ENCODE measurements at regions not wholly inside any gene's neighbourhood (a gene's known extent, or its start where the extent isn't known, plus 50 kb on each side); places are given as distances from the start of the nearest gene placed in this dataset.

DNA sequence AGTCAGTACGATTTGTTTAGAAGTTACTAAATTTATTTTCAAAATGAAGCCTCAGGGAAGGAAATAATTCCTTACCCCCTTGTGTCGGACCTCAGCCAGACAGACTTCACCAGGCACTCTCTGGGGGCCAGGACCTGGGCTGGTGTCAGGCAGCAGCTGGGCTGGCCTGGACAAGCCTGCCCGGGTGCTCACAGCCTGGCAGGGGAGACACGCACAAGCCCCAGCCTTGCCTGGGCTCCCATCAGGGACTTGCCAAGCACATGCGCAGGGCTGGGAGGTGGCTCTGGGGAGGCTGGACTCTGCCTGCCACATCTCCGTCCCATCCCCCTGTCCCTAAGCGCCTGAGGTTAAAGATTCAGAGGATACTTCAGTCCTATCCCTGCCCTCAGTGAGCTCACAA is 56.8 kb upstream of the HS6ST1 start:
- no peaks in the 10 kb centered on the region for H3K4me1 ChIP-seq (ENCODE audit: control insufficient read depth, extremely low read depth, insufficient read depth, low read length)
- H3K27ac ChIP-seq (ENCODE audit: insufficient read depth, low read depth, low read length) = no peak overlapping the region
- DNase-seq (ENCODE audit: low read depth, low spot score) (no peak), FAIRE-seq (no peak)
- H3K9me3 ChIP-seq (replicated peaks; ENCODE audit: control insufficient read depth, insufficient read depth, low read length) = no peaks in the 10 kb centered on the region
- TF ChIP-seq POLR2A (IDR thresholded peaks at IDR 0.05; ENCODE audit: low read depth, low read length) = no peak
- no peak for TF ChIP-seq FOS (IDR thresholded peaks at IDR 0.05; ENCODE audit: borderline replicate concordance, insufficient read depth, low read length)
- TF ChIP-seq, protein P1, sequence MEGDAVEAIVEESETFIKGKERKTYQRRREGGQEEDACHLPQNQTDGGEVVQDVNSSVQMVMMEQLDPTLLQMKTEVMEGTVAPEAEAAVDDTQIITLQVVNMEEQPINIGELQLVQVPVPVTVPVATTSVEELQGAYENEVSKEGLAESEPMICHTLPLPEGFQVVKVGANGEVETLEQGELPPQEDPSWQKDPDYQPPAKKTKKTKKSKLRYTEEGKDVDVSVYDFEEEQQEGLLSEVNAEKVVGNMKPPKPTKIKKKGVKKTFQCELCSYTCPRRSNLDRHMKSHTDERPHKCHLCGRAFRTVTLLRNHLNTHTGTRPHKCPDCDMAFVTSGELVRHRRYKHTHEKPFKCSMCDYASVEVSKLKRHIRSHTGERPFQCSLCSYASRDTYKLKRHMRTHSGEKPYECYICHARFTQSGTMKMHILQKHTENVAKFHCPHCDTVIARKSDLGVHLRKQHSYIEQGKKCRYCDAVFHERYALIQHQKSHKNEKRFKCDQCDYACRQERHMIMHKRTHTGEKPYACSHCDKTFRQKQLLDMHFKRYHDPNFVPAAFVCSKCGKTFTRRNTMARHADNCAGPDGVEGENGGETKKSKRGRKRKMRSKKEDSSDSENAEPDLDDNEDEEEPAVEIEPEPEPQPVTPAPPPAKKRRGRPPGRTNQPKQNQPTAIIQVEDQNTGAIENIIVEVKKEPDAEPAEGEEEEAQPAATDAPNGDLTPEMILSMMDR (IDR thresholded peaks at IDR 0.05; ENCODE audit: extremely low read depth in 1 of 2, insufficient read depth in 1 of 2, low read depth in 1 of 2, low read length in 2 of 2) = no peak
- TF ChIP-seq MYC (IDR thresholded peaks at IDR 0.05; ENCODE audit: low read depth, low read length) = no peak
- no peak for TF ChIP-seq GATA2 (IDR thresholded peaks at IDR 0.05; ENCODE audit: insufficient read depth, insufficient read length, low read depth, low read length)
- TF ChIP-seq, protein P2, sequence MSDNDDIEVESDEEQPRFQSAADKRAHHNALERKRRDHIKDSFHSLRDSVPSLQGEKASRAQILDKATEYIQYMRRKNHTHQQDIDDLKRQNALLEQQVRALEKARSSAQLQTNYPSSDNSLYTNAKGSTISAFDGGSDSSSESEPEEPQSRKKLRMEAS (IDR thresholded peaks at IDR 0.05; ENCODE audit: insufficient read depth, insufficient read length) = no peak
- no peak for TF ChIP-seq POLR2AphosphoS5 (IDR thresholded peaks at IDR 0.05; ENCODE audit: insufficient read depth, low read depth, low read length)
- dilution Hi-C loops (cut with MboI; ENCODE audit: extremely low pct_ligation_motif_present, low sequenced_read_pairs) = no loop called here
- no TSS peak for BruUV-seq (replicated peaks)
- no peaks in the 10 kb centered on the region for H3K79me2 ChIP-seq (ENCODE audit: control insufficient read depth, insufficient read depth, low read length)
- no peak overlapping the region for H3K9ac ChIP-seq (replicated peaks; ENCODE audit: extremely low read depth, insufficient read depth, low read length)
- no peaks in the 10 kb centered on the region for H3K27me3 ChIP-seq (ENCODE audit: control insufficient read depth in 2 of 2, insufficient read depth in 2 of 2, low read length in 2 of 2)
- H3K9me1 ChIP-seq (replicated peaks; ENCODE audit: control insufficient read depth, extremely low read depth, insufficient read depth, low read length) = no peaks in the 10 kb centered on the region
- intact Hi-C loops (cut with micrococcal nuclease) = no loop called here
- no peak overlapping the region for H3K4me2 ChIP-seq (ENCODE audit: insufficient read depth, low read length)
- ChIA-PET CTCF (interaction anchor here (0.5 kb wide), 1 partner anchor 31 kb away, joined by 3 read pairs; no protein-coding TSS in a partner anchor), POLR2A (no interaction called here)
- H3K36me3 ChIP-seq (ENCODE audit: control insufficient read depth in 2 of 2, extremely low read depth in 1 of 2, insufficient read depth in 2 of 2, low read length in 2 of 2) = no peaks in the 10 kb centered on the region
- H3K4me3 ChIP-seq (replicated peaks in 1 of 3; ENCODE audit: insufficient read depth in 1 of 3, low read depth in 1 of 3, low read length in 3 of 3) = no peak overlapping the region
- no peak overlapping the region for H2AFZ ChIP-seq (ENCODE audit: low read depth, low read length)
- no peaks in the 10 kb centered on the region for H4K20me1 ChIP-seq (replicated peaks; ENCODE audit: control insufficient read depth, extremely low read depth, insufficient read depth, low read length)
